ENCODE measurements at regions not wholly inside any gene's neighbourhood (a gene's known extent, or its start where the extent isn't known, plus 50 kb on each side); places are given as distances from the start of the nearest gene placed in this dataset.

GRCh38 chr3:190716211-190716610, 146.3 kb downstream of the GMNC start:
- Histone ChIP-seq H3K27ac (ENCODE audit: insufficient read depth, low read length) (no peak overlapping the region), H3K79me2 (ENCODE audit: control insufficient read depth, insufficient read depth, low read length) (no peaks in the 10 kb centered on the region), H3K36me3 (ENCODE audit: control insufficient read depth, insufficient read depth, low read length) (no peaks in the 10 kb centered on the region), H4K20me1 (ENCODE audit: control insufficient read depth, extremely low read depth, insufficient read depth, low read length) (no peaks in the 10 kb centered on the region), H3K4me2 (ENCODE audit: extremely low read depth, insufficient read depth, low read length) (no peak overlapping the region), H3K4me3 (replicated peaks in 1 of 4; ENCODE audit: control extremely low read depth in 1 of 4, insufficient read depth in 1 of 4, low read depth in 3 of 4, low read length in 4 of 4) (no peak overlapping the region), H3K9me3 (ENCODE audit: control insufficient read depth, insufficient read depth, low read depth, low read length) (no peaks in the 10 kb centered on the region), H3K9ac (ENCODE audit: insufficient read depth, low read length) (no peak overlapping the region), H3K27me3 (ENCODE audit: control insufficient read depth, insufficient read depth, low read length) (no peaks in the 10 kb centered on the region), H3K4me1 (ENCODE audit: control insufficient read depth, extremely low read depth, insufficient read depth, low read length) (peaks cover 3% of the 10 kb centered on the region), H2AFZ (ENCODE audit: low read length) (no peak overlapping the region)
- no peak for TF ChIP-seq EZH2 (IDR thresholded peaks at IDR 0.05; ENCODE audit: low read length, missing control alignments)
- no peak for TF ChIP-seq CTCF (conservative IDR thresholded peaks at IDR 0.05 in 1 of 2, IDR thresholded peaks at IDR 0.05 in 1 of 2; ENCODE audit: low read depth in 1 of 2, low read length in 2 of 2)
- peak in 1 of 2 donors; percentile 47 for DNase-seq (ENCODE audit: low read depth in 2 of 2)

DNA sequence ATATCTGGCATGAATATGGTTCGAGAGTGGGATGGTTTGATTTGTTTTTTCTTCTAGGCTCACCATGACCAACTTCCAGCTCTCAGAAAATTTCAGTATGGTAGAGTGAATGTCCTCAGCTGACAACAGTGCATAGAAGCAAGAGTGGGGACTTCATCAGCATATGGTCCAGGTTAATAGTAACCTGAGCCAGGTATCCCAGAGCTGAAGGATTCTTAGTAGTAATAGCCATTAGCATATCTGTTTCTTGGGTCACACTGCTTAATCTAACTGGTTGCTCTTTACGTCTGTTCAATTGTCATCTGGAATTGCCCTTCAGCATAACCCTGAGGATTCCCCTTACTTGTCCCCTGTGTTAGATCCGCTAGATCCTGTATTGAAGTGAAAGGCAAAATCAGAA, 151.8 kb downstream of the GMNC start:
- Histone ChIP-seq H3K9me3 (ENCODE audit: control insufficient read depth, insufficient read depth, low read depth, low read length) (no peaks in the 10 kb centered on the region), H3K9ac (ENCODE audit: insufficient read depth, low read length) (no peak overlapping the region), H3K4me3 (replicated peaks in 1 of 4; ENCODE audit: control extremely low read depth in 1 of 4, insufficient read depth in 1 of 4, low read depth in 3 of 4, low read length in 4 of 4) (no peak overlapping the region), H3K36me3 (ENCODE audit: control insufficient read depth, insufficient read depth, low read length) (no peaks in the 10 kb centered on the region), H3K4me2 (ENCODE audit: extremely low read depth, insufficient read depth, low read length) (no peak overlapping the region), H3K79me2 (ENCODE audit: control insufficient read depth, insufficient read depth, low read length) (no peaks in the 10 kb centered on the region), H3K4me1 (ENCODE audit: control insufficient read depth, extremely low read depth, insufficient read depth, low read length) (no peaks in the 10 kb centered on the region), H3K27me3 (ENCODE audit: control insufficient read depth, insufficient read depth, low read length) (no peaks in the 10 kb centered on the region), H4K20me1 (ENCODE audit: control insufficient read depth, extremely low read depth, insufficient read depth, low read length) (no peaks in the 10 kb centered on the region), H2AFZ (ENCODE audit: low read length) (no peak overlapping the region), H3K27ac (ENCODE audit: insufficient read depth, low read length) (no peak overlapping the region)
- TF ChIP-seq EZH2 (IDR thresholded peaks at IDR 0.05; ENCODE audit: low read length, missing control alignments) (no peak), CTCF (conservative IDR thresholded peaks at IDR 0.05 in 1 of 2, IDR thresholded peaks at IDR 0.05 in 1 of 2; ENCODE audit: low read depth in 1 of 2, low read length in 2 of 2) (no peak)
- no peak for DNase-seq (ENCODE audit: low read depth in 2 of 2)

GRCh38 chr3:190709351-190709773, 153.1 kb downstream of the GMNC start:
- no peak overlapping the region for H3K4me3 ChIP-seq (replicated peaks in 1 of 4; ENCODE audit: control extremely low read depth in 1 of 4, insufficient read depth in 1 of 4, low read depth in 3 of 4, low read length in 4 of 4)
- no peaks in the 10 kb centered on the region for H3K36me3 ChIP-seq (ENCODE audit: control insufficient read depth, insufficient read depth, low read length)
- no peak overlapping the region for H3K9ac ChIP-seq (ENCODE audit: insufficient read depth, low read length)
- H3K9me3 ChIP-seq (ENCODE audit: control insufficient read depth, insufficient read depth, low read depth, low read length): no peaks in the 10 kb centered on the region
- no peak overlapping the region for H2AFZ ChIP-seq (ENCODE audit: low read length)
- no peak overlapping the region for H3K27ac ChIP-seq (ENCODE audit: insufficient read depth, low read length)
- peak; percentile 33 to 86 for DNase-seq (ENCODE audit: low read depth in 2 of 2)
- no peak overlapping the region for H3K4me2 ChIP-seq (ENCODE audit: extremely low read depth, insufficient read depth, low read length)
- H3K79me2 ChIP-seq (ENCODE audit: control insufficient read depth, insufficient read depth, low read length): no peaks in the 10 kb centered on the region
- H4K20me1 ChIP-seq (ENCODE audit: control insufficient read depth, extremely low read depth, insufficient read depth, low read length): no peaks in the 10 kb centered on the region
- no peaks in the 10 kb centered on the region for H3K4me1 ChIP-seq (ENCODE audit: control insufficient read depth, extremely low read depth, insufficient read depth, low read length)
- TF ChIP-seq EZH2 (IDR thresholded peaks at IDR 0.05; ENCODE audit: low read length, missing control alignments): no peak
- TF ChIP-seq CTCF (conservative IDR thresholded peaks at IDR 0.05 in 1 of 2, IDR thresholded peaks at IDR 0.05 in 1 of 2; ENCODE audit: low read depth in 1 of 2, low read length in 2 of 2): no peak
- no peaks in the 10 kb centered on the region for H3K27me3 ChIP-seq (ENCODE audit: control insufficient read depth, insufficient read depth, low read length)

Data from fibroblast of lung (primary cell).